ENCODE measurements at regions not wholly inside any gene's neighbourhood (a gene's known extent, or its start where the extent isn't known, plus 50 kb on each side); places are given as distances from the start of the nearest gene placed in this dataset.

- Histone ChIP-seq H4K91ac (ENCODE audit: insufficient read length, low read depth, low read length) (no peak overlapping the region), H3K23ac (ENCODE audit: insufficient read length, low read depth, low read length) (no peak overlapping the region), H3K4ac (ENCODE audit: low read depth, low read length) (no peak overlapping the region), H3K4me2 (ENCODE audit: insufficient read depth, insufficient read length, low read length) (no peak overlapping the region), H3K27me3 (ENCODE audit: insufficient read depth, low read length) (peaks cover 2% of the 10 kb centered on the region), H4K5ac (ENCODE audit: insufficient read length, low read depth, low read length) (no peak overlapping the region), H3K79me2 (ENCODE audit: insufficient read depth, low read length) (no peaks in the 10 kb centered on the region), H2AFZ (ENCODE audit: low read length) (no peak overlapping the region), H3T11ph (ENCODE audit: low read length) (no peak overlapping the region), H2BK20ac (ENCODE audit: low read depth, low read length, poor library complexity, severe bottlenecking) (no peak overlapping the region), H2BK12ac (ENCODE audit: insufficient read length, low read depth, low read length) (no peak overlapping the region), H3K23me2 (ENCODE audit: insufficient read length, low read depth, low read length, poor library complexity, severe bottlenecking) (no peaks in the 10 kb centered on the region), H3K79me1 (ENCODE audit: insufficient read depth, low read depth, low read length, poor library complexity, severe bottlenecking) (no peaks in the 10 kb centered on the region), H4K8ac (replicated peaks; ENCODE audit: insufficient read length, low read depth, low read length) (no peak overlapping the region), H2BK120ac (ENCODE audit: low read depth, low read length, poor library complexity, severe bottlenecking) (no peak overlapping the region), H3K9me3 (ENCODE audit: control insufficient read depth, low read depth, low read length) (no peaks in the 10 kb centered on the region), H4K20me1 (ENCODE audit: control insufficient read depth, insufficient read depth, insufficient read length) (no peaks in the 10 kb centered on the region), H3K9ac (ENCODE audit: extremely low read depth, insufficient read length, low read length) (no peak overlapping the region), H3K4me1 (ENCODE audit: insufficient read depth, low read length) (peaks cover 7% of the 10 kb centered on the region; the same call in 1 of the 2 replicates), H2AK5ac (ENCODE audit: insufficient read length, low read length) (no peak overlapping the region), H3K27ac (ENCODE audit: insufficient read length, low read depth, low read length) (no peak overlapping the region), H2BK15ac (ENCODE audit: low read depth, low read length) (no peak overlapping the region), H2BK5ac (ENCODE audit: insufficient read length, low read length) (no peak overlapping the region), H3K18ac (ENCODE audit: insufficient read length, low read depth, low read length) (no peak overlapping the region), H3K14ac (ENCODE audit: insufficient read depth, low read length) (no peak overlapping the region), H3K56ac (ENCODE audit: insufficient read length, low read depth, low read length) (no peak overlapping the region)
- Mint-ChIP-seq H3K9me3 (peaks cover 7 to 10% of the 10 kb centered on the region in 2 experiments), H3K27me3 (ENCODE audit: low read depth) (peaks cover 41% of the 10 kb centered on the region), H3K4me3 (no peak overlapping the region; a peak in 2 of 5 replicates), H3K4me1 (peaks cover 50 to 53% of the 10 kb centered on the region in 2 experiments), H3K36me3 (ENCODE audit: insufficient read depth in 1 of 3, low read depth in 3 of 3) (peaks cover 0 to 6% (median 5%) of the 10 kb centered on the region in 3 experiments; a peak in 5 of 7 replicates), H3K27ac (peak overlapping the region in 1 of 3 experiments; percentile 11; a peak in 1 of 7 replicates)
- DNase-seq: peak; percentile 15
- WGBS (ENCODE audit: extremely low coverage, insufficient read length, low lambda C conversion rate): no CpG with 5 or more reads among the region's 16 CpGs
- no peak for TF ChIP-seq CTCF (conservative IDR thresholded peaks at IDR 0.05)
Observed at GRCh38 chr3:194056731-194057415, 79.1 kb upstream of the HES1 start.

Measured in H9 (cell line).